Epidermal melanocyte (primary cell): ENCODE measurements at regions not wholly inside any gene's neighbourhood (a gene's known extent, or its start where the extent isn't known, plus 50 kb on each side); places are given as distances from the start of the nearest gene placed in this dataset.
"Not testable (repeated sequence)": the region's sequence is repeated elsewhere in the genome, so short reads cannot be mapped to it uniquely, and the experiment has no call there.

ENCODE experiments used
- DNase-seq: peaks from one replicate; pipeline ENCODE4 v3.0.0; 2011; ENCODE audit warnings: low spot score; ENCODE audit not compliant: insufficient read length

DNA sequence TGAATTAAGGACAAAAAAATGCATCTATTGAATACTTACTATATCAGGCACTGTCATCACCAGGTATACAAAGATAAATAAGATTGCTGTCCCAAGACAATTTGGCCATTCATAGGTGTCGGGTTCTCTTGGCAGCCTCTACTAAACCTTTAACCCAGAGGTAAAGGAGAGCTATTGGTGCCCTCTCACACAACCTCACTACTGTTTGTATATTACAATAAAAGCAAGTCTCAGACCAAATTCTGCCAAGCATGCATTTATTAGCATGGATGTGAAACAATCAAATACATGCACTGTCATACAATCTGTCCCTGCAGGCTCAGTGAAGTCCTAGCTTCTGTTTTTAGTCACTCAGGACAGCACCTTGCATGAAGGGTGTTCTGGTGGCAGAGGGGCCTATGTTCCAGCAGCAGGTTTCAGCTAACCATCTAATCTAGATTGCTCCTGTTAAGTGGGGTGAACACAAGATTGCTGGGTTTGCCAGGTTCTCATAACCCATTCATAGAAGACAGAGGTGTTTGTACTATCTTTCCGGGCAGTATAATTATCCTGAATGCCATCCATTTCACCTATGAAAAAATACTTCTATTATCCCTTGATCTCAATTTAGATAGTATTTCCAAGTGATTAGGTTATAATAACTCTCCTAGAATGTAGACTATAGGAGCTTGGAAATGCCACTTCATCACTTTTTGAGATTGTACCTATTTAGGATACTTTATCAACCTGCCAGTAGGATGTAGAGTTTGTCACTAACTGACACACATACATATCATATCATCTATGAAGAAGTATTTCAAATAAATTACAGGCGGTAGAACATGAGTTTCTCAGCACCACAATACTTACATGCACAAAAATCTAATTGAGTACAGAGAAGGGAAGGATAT is 254.0 kb upstream of the KRR1 start:
- no peak for DNase-seq

DNA sequence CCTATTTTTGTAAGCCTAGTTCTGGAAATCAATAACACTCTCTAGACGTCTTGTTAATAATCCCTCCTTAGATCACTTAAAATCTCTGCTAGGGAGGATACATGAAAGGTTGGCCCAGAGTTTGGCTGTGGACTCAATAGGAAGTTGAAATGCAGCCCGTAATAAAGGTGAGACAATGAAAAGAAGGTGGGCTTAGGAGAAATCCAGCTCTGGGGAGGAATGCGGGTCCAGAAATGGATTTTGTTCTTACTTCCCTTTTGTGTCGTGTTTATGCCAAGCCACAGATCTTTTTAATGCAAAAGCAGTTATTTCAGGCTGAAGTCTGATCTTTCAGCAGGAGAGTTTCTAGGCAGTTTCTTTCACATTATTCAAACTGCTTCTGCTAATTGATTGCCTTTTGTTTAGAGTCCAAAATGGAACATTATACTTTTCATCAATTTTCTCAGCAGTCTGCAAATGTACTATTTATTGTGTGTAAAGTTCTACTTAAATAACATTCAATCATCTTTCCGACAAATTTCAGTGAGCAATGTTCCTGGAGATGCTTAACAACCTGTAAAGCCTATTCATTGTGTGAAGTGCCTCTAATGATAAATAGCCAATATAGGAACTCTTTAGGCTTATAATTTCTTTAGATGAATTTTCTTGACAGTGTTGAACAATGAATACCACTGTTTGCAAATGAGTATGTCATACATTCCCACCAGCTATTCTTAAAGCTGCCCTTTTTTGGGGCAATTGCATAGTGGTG is 252.9 kb upstream of the KRR1 start:
- no peak for DNase-seq

DNA sequence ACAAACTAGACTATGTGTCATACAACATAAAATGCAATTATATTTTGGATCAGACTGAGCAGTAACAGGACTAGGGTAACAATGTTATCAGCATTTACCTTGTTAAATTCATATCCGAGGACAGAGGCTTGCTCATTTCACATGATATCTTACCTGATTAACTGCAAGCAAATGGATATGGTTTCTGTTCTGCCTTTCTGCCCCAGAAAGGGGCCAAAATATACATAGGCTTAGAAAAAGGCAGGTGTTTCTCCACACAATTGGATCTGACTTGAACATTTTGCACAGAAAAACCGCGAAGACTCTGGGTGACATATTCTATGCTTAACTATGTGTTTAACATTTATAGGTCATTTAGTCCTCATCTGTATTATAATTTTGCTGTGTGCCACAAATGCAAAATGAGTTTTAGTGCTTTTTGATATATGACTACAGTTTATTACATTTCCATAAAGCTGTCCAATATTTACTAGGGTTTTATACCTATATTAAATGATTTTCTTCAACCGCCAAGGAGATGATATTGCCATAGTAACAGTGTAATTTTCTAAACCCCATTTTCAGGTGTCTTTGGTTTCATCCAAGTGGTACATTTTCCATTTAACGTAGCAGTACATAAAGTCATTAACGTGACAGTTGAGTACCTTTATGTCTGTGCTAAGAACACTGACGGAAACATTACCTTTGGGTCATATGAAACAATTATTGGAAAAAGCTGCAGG is 249.3 kb upstream of the KRR1 start:
- no peak for DNase-seq

DNA sequence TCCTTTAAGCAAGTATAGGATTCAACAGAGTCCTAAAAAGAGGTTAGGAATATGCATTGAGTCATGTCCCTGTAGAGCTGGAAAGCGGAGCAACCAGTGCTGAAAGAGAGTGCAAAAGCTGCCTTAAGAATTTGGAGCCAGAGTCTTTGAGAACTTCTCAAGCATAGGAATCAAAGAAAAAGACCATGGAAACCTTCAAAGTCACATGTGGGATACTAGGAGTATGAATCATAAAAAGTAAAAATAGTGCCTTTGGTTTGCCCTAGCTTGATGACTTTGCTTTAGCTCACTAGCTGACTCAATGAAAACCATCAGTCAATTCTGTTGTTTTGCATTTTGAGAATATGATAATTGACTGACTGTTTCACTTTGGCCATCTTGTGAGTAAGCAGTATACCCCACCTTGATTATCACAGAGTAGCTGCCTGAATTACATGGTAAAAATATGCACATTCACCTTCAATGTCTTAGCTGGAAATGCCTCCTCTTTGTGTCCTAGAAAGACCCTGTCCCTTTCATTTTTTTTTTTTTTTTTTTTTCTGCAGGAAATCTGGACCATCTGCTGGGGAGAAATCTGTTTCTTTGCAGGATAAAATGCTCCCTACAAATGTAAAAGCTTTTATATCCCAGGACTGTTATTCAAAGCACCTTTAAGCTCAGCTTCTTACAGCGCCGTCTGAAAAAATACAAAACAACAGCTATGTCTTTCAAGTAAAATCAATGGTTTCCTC is 248.6 kb upstream of the KRR1 start:
- DNase-seq = no peak

DNA sequence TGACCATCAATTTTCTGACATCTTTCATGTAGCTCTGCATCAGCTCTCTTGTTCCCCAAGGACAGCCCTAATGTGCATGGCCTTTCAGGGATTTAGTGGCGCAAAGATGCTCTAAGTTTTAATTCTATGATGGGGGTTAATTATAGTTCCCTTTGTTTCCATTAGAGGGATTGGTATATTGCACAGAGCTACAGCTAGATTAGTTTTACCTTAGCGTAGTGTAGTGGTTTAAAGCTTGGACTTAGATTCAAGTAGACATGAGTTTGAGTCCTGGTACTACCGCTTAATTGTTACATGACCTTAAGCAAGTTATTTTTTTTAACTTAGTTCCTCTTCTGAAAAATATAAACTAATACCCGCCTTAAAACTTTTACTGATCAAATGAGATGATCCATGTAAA is 247.8 kb upstream of the KRR1 start:
- DNase-seq = no peak

DNA sequence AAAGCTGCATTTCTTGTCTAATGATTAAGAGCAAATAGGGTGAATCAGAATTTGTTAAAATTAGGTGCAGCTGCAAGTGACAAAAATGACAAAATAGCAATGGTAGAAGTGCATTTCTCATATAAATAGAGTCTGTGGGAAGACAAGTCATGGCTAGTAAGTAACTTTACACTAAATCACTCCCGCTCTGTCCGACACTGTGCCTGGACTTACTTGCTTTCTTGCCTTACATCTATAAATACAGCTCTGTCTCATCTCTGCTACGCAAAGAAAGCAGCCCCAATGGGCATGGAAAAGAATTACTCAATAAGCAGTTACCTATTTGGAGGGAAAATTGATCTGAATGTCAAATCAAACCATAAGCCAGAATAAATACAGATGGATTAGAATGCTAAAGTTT is 245.4 kb upstream of the KRR1 start:
- no peak for DNase-seq

DNA sequence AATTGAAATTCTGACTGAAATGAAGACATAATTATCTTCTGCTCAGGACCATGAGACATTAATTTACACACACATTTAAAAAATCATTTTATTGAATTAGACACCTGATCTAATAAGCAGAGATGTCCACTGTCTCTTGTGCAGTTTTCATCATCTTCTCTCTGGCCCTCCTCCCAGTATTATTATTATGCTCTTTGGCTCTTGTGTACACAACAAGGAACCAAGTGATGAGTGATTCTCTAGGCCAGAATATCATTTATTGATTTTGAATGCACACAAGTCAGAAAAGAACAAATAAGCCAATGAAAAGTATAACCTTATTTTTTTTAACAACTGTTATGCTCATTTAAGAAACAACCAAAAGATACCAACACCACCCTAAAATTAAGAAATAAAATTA is 244.7 kb upstream of the KRR1 start:
- DNase-seq = no peak

DNA sequence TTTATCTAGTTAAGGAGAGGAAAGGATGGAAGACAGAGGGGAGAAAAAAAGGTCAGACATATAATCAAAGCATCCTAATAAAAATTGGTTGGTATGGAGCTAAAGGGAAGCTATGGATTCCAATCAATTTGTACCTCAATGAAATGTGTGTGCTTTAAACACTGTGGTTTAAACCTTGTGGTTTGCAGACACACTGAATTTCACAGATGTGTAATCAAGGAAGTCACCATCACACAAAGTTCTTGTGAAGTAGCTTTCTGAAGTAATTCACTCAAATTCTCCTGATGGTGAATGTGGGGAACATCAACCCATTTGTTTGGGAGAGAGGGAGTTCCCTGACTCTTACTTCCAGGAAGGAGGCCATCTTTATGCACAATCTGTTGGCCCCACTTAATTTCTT is 243.3 kb upstream of the KRR1 start:
- DNase-seq = no peak

DNA sequence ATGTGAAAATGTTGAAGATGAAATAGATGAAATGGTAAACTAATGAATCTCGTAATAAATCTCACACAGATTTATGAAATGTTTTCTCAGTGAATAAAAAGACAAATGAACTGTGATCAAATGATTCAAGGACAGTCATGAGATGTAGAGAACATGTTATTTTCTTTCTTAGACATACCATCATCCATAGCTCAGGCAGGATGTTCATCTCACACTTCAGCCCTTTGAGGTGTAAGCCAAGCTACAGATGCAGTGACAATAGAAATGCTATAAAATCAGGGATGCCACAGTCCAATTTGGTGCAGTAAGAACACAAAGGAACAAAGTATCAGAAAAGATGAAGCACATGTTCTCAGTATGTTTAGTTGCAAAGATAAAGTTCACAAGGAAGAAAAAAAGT is 242.7 kb upstream of the KRR1 start:
- no peak for DNase-seq

DNA sequence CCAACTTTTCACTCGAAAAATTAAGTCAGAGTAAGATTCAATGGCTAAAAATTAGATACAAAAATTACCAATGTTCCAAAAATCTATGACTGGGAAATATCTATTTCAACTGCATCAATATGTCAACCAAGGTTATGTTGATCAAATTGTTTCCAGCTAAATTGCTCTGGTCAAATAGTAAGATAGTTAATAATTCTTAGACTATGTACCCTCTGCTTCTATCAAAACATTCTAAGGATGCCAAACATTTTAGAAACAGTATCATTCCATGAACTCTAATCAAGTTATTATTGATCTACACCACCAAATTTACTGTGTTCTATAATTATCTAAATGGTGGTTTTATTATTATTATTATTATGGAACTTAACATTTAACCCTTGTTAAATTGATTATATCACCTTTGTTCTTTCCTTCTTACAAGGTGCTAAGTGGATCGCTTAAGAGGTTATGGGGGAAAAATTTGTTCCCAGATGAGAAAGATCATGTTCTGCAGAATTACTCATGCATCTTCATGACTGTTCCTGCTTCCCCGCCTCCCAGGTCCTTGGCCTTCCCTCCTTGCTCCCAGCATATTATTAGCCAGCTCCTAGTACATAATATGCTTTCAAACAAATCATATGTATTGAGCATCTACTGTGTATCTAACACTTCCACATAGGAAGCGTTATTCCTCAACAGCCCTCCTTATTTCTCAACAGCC is 240.5 kb upstream of the KRR1 start:
- DNase-seq = no peak

DNA sequence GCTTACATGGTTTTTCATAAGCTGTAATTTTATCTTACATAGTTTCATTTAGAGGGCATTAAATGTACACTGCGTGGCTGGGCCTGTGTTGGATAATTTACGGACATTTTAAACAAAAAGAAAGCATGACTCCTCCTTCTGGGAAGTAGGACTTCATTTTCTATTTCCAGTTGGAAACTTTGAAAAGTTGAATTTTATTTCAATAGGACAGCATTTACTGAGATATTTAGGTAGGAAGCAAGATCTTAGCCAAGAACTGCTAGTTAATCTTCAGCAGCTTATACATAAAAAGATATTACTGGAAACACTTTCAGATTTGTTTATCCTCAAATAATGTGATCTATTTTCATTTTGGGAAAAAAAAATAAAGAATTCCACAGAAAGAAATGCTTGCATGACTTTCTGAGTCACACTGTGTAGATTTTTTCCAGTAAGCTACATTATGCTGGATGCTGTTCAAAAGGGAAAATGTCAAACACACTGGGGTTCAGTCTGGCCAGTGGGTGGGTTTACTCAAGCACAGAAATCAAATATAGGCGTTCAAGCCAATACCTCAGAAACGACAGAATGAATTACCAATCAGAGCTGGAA is 239.4 kb upstream of the KRR1 start:
- no peak for DNase-seq

DNA sequence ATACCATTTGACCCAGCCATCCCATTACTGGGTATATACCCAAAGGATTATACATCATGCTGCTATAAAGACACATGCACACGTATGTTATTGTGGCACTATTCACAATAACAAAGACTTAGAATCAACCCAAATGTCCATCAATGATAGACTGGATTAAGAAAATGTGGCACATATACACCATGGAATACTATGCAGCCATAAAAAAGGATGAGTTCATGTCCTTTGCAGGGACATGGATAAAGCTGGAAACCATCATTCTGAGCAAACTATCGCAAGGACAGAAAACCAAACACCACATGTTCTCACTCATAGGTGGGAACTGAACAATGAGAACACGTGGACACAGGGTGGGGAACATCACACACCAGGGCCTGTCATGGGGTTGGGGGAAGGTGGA is 237.6 kb upstream of the KRR1 start:
- DNase-seq = not testable (repeated sequence)

DNA sequence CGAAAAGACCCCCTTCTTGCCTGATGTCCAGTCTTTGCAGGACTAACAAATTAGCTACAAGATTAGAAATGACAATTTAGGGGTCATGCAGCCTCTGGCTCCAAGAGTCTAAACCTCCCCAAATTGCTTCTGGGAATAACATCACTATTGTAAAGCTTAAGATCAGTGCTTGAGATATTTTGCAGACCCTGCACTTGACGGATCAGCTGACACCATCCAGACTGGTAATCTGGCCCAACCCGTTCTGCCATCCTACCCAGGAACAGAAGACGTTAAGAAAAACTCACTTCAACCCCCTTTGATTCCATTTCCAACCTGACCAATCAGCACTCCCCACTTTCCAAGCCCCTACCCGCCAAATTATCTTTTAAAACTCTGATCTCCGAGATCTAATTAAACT is 236.7 kb upstream of the KRR1 start:
- no peak for DNase-seq

DNA sequence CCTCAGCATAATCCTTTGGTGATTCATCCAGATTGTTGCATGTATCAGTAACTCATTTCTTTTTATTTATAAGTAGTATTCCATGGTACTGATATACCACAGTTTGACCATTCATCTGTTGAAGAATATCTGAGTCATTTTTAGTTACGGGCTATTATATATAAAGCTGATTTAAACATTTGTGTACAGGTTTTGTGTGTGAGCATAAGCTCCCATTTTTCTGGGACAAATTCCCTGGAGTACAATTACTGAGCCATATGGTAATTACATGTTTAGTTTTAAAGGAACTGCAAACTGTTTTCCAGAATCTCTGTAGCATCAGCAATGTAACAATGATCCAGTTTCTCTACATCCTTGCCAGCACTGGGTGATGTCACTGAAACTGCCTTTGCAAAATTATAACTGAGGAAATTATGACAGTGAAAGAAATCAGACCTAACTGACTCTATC is 236.2 kb upstream of the KRR1 start:
- DNase-seq = no peak

DNA sequence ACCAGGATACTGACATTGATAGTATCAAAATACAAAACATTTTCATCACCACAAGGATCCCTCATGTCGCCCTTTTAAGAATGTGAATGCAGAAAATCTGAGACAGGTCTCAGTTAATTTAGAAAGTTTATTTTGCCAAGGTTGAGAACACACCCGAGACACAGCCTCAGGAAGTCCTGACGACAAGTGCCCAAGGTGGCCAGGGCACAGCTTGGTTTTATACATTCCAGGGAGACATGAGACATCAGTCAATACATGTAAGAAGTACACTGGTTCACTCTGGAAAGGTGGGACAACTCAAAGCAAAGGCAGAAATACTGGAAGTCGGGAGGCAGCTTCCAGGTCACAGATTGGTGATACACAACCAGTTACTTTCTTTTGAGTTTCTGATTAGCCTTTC is 235.2 kb upstream of the KRR1 start:
- DNase-seq = no peak

DNA sequence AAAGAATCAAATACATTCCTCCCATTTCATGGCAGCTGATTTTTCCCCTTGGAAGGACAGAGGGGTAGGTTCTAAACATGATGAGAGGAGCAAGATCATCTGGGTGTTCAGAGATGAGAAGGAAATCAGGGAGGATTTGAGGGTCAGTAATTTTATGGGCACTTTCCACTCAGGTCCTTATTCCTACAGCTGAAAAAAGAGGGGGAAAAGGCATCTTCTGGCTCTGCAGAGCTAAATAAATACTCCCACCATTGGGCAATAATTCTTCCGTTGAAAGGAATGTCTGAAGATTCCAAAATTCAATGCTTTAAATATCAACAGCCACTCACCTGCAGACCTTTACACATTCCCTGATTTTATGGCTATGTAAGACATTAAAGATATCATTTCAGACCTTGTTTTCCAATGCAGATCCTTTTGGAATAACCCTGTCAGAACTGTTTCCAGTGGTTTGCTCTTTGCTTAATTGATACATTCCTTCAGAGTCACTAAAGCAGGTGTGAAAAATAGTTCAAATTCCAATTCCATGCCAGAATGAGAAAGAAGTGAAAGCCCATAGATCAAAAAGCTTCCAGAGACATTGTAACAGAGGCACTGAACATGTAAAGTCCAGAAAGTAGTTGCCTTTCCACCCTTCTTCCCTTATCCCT is 233.3 kb upstream of the KRR1 start:
- no peak for DNase-seq

DNA sequence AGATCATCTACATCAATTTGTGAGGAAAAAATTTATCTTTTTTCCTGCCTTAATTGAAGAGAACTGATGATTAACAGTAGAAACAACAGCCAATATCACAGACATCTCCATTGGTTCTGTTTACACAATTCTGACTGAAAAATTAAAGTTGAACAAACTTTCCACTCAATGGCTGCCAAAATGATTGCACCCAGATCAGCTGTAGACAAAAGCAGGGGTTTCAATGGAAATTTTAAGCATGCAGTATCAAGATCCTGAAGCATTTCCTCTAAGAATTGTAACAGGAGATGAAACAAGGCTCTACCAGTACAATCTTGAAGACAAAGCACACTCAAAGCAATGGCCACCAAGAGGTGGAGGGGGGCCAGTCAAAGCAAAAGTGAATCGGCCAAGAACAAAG is 231.6 kb upstream of the KRR1 start:
- no peak for DNase-seq

DNA sequence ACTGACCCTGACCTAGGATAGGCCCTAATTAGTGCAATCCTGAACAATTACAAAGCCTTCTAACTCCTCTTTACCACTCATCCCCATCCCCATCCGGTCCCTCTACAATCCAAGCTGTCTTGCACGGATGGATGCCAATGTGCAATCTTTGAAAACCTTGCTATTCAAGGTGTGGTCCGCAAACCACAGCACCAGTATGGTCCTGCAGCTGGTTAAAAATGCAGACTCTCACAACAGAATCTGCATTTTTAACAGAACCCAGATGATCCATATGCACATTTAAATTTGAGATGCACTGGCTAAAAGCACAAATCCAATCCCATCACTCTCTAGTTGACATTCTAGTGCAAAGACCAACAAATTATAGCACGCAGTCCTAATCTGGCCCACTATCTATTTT is 230.6 kb upstream of the KRR1 start:
- no peak for DNase-seq

DNA sequence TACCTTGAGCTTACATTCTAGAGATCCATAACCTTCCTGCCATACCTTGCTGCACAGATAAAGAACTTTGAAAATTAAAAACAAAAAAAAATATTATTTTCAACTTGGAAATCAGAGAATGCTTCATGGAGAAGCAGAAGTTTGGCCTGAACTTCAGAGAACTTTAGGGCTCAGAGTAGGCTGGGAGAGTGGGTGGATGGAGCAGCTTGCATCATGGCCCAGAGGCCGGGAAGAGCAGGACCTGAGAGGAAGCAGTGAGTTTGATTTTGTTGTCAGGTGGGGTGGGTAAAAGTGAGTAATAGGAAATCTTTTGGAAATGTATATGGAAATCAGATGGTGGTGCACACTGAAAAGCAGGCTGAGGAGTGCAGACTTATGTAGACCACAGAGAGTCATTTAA is 228.5 kb upstream of the KRR1 start:
- no peak for DNase-seq

DNA sequence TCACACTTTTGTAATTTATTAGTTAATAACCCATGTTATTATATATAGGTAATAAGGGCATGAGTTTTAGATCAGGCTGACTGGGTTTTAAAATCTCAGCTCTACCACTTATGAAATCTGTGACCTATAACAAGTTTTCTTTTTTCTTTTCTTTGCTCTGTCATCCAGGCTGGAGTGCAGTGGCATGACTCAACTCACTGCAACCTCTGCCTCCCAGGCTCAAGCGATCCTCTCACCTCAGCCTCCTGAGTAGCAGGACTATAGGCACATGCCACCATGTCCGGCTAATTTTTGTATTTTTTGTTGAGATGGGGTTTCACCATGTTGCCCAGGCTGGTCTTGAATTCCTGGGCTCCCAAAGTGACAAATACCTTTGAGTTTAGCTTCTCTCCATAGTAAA is 227.7 kb upstream of the KRR1 start:
- DNase-seq = not testable (repeated sequence)
